NCI-H1694 treated with DMSO at 0.1 percent for 48 hours (cell line): ENCODE measurements at regions not wholly inside any gene's neighbourhood (a gene's known extent, or its start where the extent isn't known, plus 50 kb on each side); places are given as distances from the start of the nearest gene placed in this dataset.
"Not testable (repeated sequence)": the region's sequence is repeated elsewhere in the genome, so short reads cannot be mapped to it uniquely, and the experiment has no call there.

Experiments
- DNase-seq: peaks from one replicate; lab custom pipeline; 2025; lab: John Stamatoyannopoulos, UW

DNA sequence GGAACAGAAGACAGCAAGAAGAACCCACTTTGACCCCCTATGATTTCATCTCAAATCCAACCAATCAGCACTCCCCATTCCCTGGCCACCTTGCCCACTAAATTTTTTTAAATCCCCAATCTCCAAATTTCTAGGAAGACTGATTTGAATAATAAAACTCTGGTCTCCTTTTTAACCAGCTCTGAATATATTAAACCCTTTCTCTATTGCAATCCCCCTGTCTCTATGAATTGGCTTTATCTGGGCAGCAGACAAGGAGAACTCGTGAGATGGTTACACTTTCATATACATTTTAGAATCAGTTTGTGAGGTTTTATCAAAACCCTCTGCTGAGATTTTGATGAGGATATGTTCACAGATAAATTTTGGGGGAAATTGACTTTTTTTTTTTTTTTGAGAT is 90.3 kb upstream of the TRIM24 start:
- no peak for DNase-seq

DNA sequence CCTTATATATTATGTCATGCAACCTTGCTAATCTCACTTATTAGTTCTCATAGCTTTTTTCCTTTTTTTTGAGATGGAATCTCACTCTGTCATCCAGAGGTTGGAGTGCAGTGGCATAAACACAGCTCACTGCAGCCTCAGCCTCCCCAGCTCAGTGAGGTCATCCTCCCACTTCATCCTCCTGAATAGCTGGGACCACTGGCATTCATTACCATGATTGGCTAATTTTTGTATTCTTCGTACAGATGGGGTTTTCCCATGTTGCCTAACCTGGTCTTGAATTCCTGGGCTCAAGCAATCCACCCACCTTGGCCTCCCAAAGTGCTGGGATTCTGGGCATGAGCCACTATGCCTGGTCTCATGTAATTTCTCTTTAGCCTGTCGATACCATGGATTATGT is 89.1 kb upstream of the TRIM24 start:
- no peak for DNase-seq

GRCh38 chr7:138374119-138374693 is 85.9 kb upstream of the TRIM24 start:
- DNase-seq: no peak

- no peak for DNase-seq
These were observed 82.8 kb upstream of the TRIM24 start for GRCh38 chr7:138377306-138377705.

DNA sequence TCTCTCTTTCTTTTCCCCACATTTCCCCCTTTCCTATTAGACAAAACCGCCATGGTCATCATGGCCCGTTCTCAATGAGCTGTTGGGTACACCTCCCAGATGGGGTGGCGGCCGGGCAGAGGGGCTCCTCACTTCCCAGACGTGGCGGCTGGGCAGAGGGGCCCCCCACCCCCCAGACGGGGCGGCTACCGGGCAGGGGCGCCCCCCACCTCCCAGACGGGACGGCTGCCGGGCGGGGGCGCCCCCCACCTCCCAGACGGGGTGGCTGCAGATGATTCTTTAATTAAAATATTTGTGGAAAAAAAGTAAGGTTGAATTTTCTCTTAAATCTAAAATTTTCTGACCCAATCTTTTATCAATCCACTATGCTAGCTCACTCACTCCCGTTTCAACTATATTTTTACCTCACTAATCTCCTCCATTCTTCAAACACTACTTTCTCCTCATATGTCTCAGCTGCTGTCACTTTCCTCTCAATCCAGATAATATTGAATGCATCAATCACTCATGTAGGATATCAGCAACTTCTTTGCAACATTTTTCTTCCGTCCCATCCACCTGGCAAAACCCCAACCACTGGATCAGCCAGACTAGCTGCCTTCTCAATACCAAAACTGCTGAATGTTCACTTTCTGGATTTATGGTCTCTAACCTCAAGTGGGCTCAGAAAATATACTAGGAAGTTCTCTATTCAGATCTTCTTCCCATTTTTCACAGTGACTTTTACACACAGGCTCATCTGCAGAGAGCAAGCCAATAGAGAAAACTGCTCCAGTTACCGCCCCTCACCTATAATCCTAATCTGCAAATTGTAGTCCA is 81.1 kb upstream of the TRIM24 start:
- DNase-seq: no peak

GRCh38 chr7:138382862-138383565 is 77.0 kb upstream of the TRIM24 start:
- no peak for DNase-seq

GRCh38 chr7:138386821-138387220 is 73.2 kb upstream of the TRIM24 start:
- DNase-seq: no peak

GRCh38 chr7:138387755-138388475 is 72.1 kb upstream of the TRIM24 start:
- DNase-seq: no peak

GRCh38 chr7:138388673-138389491 is 71.2 kb upstream of the TRIM24 start:
- no peak for DNase-seq

GRCh38 chr7:138395763-138396162 is 64.3 kb upstream of the TRIM24 start:
- no peak for DNase-seq

DNA sequence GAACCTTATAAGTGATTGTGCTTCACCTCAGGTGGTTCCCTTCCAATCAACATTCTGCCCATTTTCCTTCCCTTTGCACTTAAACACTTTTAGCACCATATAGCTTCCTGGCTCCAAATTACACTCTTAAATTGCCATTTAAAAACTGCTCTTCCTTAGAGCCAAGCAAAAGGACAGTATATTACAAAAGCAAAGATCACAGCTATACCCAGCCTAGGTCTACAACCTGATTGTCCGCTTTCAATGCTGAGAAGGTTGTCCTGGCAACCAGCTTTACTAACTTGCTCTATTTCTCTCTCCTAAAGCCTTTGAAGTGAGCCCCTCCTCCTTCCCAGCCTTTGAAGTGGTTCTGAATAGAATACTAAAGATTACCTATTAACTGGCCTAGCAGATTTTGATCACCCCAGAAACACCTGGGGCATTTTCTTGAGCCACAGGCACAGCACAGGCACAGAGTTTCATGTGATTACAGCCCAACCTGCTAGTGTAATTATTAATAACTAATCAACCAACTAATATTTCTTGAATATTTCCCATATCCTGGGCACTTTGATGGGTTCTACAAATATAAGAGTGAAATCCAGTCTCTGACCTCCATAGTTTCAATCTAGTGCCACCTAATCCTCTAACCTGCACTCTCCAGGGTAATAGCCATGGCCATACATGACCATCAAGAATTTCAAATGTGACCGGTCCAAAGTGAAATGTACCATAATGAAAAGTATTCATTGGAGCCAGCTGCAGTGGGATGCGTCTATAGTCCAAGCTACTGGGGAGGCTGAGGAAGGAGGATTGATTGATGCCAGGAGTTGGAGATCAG is 63.6 kb upstream of the TRIM24 start:
- no peak for DNase-seq

DNA sequence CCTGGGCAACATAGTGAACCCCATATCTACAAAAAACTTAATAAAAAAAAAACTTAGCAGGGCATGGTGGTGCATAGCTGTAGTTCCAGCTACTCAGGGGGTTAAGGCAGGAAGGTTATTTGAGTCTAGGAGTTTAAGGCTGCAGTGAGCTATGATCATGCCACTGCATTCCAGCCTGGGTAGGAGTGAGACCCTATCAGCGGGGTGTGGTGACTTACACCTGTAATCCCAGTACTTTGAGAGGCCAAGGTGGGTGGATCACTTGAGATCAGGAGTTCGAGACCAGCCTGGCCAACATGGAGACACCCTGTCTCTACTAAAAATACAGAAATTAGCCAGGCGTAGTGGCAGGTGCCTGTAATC is 63.0 kb upstream of the TRIM24 start:
- DNase-seq: not testable (repeated sequence)

DNA sequence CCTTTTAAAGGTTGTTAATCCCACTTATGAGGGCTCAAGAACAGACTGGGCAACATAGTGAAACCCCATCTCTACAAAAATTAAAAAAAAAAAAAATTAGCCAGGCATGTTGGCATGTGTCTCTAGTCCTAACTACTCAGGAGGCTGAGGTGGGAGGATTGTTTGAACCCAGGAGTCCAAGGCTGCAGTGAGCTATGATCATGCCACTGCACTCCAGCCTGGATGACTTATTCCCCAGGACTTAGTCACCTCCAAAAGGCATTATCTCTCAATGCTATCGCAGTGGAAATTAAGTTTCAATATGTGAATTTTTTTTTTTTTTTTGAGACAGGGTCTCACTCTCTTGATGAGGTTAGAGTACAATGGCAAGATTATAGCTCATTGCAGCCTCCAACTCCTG is 61.2 kb upstream of the TRIM24 start:
- no peak for DNase-seq

DNA sequence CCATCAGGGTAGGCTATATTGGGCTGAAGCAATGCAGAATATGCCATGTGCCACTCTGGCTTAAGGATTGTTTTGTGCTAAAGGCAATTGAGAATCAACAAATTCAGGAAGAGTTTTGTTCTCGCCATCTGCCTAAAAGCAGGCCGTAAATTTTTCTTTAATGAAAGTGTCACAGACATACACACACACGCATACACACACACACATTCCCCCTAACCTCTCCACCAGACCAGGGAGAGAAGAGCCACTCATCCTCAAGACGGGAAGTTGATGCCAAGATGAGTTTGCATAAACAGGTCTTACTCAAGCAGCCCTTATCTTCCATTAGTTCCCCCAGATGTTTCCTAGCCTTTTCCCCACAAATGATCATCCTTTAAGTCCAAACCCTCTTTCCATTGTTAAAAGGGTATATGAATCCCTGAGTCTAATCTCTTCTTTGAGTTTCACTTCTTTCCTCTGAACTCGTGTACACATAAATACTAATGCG is 59.6 kb upstream of the TRIM24 start:
- no peak for DNase-seq

GRCh38 chr7:138402749-138403148 is 57.3 kb upstream of the TRIM24 start:
- DNase-seq: no peak

DNA sequence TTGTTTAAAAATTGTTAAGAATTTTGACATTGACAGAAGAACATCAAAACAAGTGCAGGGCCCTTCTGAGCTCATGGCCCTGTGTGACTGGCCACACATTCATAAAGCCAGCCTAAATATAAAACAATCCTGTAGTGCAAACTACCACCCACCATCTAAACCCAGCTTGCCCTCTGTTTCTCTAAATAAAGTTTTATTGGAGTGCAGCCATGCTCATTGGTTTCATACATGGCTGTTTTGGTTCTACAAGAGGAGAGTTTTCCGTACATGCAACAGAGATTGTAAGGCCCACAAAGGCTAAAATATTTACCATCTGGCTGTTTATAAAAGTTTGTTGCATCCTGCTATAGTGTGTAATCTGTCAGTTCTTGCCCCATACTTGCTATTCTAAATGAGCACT is 54.6 kb upstream of the TRIM24 start:
- no peak for DNase-seq

DNA sequence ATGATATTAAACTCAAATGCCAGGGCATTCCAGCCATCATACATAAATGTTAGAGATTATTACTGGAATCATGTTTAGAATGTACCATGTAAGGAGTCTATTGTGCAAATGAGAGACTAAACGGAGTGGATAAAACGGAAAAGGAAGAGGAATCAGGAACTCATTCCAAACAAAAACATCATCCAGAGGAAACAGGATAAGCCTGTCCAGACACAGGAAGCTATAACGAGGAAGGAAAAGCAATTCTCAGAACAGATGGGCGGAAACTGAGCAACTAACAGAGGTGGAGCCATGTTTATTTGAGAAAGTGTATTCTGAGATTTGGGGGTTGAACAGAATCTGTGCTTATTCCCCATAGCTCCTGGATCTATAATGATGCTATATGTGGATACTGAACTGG is 52.3 kb upstream of the TRIM24 start:
- no peak for DNase-seq
